ENCODE measurements at regions not wholly inside any gene's neighbourhood (a gene's known extent, or its start where the extent isn't known, plus 50 kb on each side); places are given as distances from the start of the nearest gene placed in this dataset.
A peak's percentile ranks its signal among the peaks of the same experiment; 100 is the strongest.

DNA sequence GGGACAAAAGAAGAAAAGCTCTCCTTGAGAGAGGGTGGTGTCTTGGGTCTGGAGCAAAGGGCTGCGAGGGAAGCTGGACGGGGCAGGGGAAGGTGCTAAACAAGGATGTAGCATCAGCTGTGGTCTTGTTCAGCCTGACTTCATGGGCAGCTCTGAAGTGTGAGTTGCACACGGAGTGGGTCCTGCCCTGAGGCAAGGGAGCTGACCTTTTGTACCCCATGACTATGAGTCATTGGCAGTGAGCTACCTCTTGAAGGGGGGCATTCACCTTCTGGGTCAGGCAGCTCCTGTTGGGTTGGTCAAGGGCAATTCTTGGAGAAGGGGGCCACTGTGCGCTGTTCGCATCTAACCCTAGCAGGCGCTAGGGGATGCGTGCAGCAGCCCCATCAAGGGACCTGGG, 151.8 kb downstream of the SMIM20 start (continued):
- TF ChIP-seq, protein P1, sequence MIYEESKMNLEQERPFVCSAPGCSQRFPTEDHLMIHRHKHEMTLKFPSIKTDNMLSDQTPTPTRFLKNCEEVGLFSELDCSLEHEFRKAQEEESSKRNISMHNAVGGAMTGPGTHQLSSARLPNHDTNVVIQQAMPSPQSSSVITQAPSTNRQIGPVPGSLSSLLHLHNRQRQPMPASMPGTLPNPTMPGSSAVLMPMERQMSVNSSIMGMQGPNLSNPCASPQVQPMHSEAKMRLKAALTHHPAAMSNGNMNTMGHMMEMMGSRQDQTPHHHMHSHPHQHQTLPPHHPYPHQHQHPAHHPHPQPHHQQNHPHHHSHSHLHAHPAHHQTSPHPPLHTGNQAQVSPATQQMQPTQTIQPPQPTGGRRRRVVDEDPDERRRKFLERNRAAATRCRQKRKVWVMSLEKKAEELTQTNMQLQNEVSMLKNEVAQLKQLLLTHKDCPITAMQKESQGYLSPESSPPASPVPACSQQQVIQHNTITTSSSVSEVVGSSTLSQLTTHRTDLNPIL (CRISPR knock-in tag; IDR thresholded peaks at IDR 0.05; ENCODE audit: low read depth): no peak
- TF ChIP-seq TCF4 (CRISPR knock-in tag; IDR thresholded peaks at IDR 0.05; ENCODE audit: borderline replicate concordance): no peak
- TF ChIP-seq ISL1 (CRISPR knock-in tag; IDR thresholded peaks at IDR 0.05): no peak

DNA sequence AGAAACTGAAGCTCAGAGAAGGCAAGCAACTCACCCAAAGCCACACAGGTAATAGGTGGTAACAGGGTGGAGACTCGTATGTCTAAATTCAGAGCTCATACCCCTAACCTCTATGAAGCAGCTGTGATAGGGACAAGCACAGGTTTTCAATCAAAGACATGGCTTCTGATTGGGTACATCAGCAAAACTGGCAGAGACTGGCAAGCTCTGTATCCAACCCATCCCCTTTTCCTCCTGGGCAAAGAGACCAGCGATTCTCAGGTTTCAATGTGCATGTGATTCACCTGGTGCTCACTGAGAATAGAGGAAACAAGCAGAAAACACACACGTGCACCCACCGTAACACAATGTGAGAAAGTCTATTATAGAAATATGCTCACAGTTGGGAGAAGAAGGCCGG, 153.0 kb downstream of the SMIM20 start:
- no peak for TF ChIP-seq ZFP3 (CRISPR knock-in tag; IDR thresholded peaks at IDR 0.05)
- no peak for TF ChIP-seq RARB (CRISPR knock-in tag; IDR thresholded peaks at IDR 0.05)
- TF ChIP-seq GLIS3 (CRISPR knock-in tag; IDR thresholded peaks at IDR 0.05): no peak
- TF ChIP-seq, protein P1 (CRISPR knock-in tag; IDR thresholded peaks at IDR 0.05; ENCODE audit: low read depth): no peak
- TF ChIP-seq ZNF8 (CRISPR knock-in tag; IDR thresholded peaks at IDR 0.05): no peak
- TF ChIP-seq ZFP30 (CRISPR knock-in tag; IDR thresholded peaks at IDR 0.05): no peak
- no peak for TF ChIP-seq TCF4 (CRISPR knock-in tag; IDR thresholded peaks at IDR 0.05; ENCODE audit: borderline replicate concordance)
- no peak for ATAC-seq

DNA sequence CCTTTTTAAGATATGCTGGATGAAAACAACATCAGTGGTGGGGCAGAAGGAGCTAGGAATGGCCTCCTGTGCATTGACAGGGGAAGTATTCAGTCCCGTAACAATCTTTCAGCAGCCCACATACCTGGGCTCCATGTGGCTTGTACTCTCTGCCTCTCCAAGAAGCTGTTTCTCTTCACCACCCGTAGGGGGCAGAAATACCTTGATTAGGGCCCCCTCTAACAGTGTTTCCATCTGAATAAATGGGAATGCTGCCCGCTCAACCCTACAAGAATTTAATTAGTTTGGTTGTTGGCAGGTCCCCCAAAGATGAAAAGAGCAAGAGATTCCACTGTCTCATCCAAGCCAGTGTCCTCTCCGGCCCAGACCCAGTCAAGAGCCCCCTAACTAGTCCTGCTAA, 155.2 kb downstream of the SMIM20 start:
- ATAC-seq: peak; percentile 93
- TF ChIP-seq ZNF8 (CRISPR knock-in tag; IDR thresholded peaks at IDR 0.05) (no peak), ZNF70 (CRISPR knock-in tag; IDR thresholded peaks at IDR 0.05) (no peak), TOX (CRISPR knock-in tag; IDR thresholded peaks at IDR 0.05; ENCODE audit: borderline replicate concordance) (no peak), SNAI2 (CRISPR knock-in tag; IDR thresholded peaks at IDR 0.05) (no peak), CSDC2 (CRISPR knock-in tag; IDR thresholded peaks at IDR 0.05) (no peak), OSR1 (CRISPR knock-in tag; IDR thresholded peaks at IDR 0.05) (no peak), GLIS3 (CRISPR knock-in tag; IDR thresholded peaks at IDR 0.05) (no peak), ZFP3 (CRISPR knock-in tag; IDR thresholded peaks at IDR 0.05) (no peak), RARB (CRISPR knock-in tag; IDR thresholded peaks at IDR 0.05) (no peak), TCF4 (CRISPR knock-in tag; IDR thresholded peaks at IDR 0.05; ENCODE audit: borderline replicate concordance) (no peak)
- TF ChIP-seq, protein P1 (CRISPR knock-in tag; IDR thresholded peaks at IDR 0.05; ENCODE audit: low read depth): no peak
- TF ChIP-seq, protein P2, sequence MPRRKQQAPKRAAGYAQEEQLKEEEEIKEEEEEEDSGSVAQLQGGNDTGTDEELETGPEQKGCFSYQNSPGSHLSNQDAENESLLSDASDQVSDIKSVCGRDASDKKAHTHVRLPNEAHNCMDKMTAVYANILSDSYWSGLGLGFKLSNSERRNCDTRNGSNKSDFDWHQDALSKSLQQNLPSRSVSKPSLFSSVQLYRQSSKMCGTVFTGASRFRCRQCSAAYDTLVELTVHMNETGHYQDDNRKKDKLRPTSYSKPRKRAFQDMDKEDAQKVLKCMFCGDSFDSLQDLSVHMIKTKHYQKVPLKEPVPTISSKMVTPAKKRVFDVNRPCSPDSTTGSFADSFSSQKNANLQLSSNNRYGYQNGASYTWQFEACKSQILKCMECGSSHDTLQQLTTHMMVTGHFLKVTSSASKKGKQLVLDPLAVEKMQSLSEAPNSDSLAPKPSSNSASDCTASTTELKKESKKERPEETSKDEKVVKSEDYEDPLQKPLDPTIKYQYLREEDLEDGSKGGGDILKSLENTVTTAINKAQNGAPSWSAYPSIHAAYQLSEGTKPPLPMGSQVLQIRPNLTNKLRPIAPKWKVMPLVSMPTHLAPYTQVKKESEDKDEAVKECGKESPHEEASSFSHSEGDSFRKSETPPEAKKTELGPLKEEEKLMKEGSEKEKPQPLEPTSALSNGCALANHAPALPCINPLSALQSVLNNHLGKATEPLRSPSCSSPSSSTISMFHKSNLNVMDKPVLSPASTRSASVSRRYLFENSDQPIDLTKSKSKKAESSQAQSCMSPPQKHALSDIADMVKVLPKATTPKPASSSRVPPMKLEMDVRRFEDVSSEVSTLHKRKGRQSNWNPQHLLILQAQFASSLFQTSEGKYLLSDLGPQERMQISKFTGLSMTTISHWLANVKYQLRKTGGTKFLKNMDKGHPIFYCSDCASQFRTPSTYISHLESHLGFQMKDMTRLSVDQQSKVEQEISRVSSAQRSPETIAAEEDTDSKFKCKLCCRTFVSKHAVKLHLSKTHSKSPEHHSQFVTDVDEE (CRISPR knock-in tag; IDR thresholded peaks at IDR 0.05): no peak
- TF ChIP-seq, protein P3, sequence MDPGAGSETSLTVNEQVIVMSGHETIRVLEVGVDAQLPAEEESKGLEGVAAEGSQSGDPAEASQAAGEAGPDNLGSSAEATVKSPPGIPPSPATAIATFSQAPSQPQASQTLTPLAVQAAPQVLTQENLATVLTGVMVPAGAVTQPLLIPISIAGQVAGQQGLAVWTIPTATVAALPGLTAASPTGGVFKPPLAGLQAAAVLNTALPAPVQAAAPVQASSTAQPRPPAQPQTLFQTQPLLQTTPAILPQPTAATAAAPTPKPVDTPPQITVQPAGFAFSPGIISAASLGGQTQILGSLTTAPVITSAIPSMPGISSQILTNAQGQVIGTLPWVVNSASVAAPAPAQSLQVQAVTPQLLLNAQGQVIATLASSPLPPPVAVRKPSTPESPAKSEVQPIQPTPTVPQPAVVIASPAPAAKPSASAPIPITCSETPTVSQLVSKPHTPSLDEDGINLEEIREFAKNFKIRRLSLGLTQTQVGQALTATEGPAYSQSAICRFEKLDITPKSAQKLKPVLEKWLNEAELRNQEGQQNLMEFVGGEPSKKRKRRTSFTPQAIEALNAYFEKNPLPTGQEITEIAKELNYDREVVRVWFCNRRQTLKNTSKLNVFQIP (CRISPR knock-in tag; IDR thresholded peaks at IDR 0.05; ENCODE audit: borderline replicate concordance, low read depth): no peak
- TF ChIP-seq, protein P4, sequence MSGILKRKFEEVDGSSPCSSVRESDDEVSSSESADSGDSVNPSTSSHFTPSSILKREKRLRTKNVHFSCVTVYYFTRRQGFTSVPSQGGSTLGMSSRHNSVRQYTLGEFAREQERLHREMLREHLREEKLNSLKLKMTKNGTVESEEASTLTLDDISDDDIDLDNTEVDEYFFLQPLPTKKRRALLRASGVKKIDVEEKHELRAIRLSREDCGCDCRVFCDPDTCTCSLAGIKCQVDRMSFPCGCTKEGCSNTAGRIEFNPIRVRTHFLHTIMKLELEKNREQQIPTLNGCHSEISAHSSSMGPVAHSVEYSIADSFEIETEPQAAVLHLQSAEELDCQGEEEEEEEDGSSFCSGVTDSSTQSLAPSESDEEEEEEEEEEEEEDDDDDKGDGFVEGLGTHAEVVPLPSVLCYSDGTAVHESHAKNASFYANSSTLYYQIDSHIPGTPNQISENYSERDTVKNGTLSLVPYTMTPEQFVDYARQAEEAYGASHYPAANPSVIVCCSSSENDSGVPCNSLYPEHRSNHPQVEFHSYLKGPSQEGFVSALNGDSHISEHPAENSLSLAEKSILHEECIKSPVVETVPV (CRISPR knock-in tag; IDR thresholded peaks at IDR 0.05): no peak

DNA sequence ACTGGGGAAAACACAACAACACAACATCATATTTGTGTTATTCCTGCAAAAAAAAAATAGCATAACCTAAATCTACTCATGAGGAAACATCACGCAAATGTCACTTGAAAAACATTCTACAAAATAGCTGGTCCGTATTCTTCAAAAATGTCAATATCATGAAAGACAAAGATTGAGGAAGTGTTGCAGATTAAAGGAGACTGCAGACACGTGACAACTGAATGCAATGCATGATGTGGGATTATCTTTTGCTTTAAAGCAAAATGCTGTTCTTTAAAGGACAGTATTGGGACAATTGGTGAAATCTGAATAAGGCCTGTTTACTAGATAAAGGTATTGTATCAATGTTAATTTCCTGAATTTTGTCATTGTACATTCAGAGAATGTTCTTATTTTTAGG, 157.7 kb downstream of the SMIM20 start:
- ATAC-seq: no peak
- TF ChIP-seq, protein P5, sequence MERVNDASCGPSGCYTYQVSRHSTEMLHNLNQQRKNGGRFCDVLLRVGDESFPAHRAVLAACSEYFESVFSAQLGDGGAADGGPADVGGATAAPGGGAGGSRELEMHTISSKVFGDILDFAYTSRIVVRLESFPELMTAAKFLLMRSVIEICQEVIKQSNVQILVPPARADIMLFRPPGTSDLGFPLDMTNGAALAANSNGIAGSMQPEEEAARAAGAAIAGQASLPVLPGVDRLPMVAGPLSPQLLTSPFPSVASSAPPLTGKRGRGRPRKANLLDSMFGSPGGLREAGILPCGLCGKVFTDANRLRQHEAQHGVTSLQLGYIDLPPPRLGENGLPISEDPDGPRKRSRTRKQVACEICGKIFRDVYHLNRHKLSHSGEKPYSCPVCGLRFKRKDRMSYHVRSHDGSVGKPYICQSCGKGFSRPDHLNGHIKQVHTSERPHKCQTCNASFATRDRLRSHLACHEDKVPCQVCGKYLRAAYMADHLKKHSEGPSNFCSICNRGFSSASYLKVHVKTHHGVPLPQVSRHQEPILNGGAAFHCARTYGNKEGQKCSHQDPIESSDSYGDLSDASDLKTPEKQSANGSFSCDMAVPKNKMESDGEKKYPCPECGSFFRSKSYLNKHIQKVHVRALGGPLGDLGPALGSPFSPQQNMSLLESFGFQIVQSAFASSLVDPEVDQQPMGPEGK (CRISPR knock-in tag; IDR thresholded peaks at IDR 0.05; ENCODE audit: borderline replicate concordance): no peak
- no peak for TF ChIP-seq ARNTL (CRISPR knock-in tag; IDR thresholded peaks at IDR 0.05; ENCODE audit: borderline replicate concordance, low read depth)
- TF ChIP-seq, protein P4 (CRISPR knock-in tag; IDR thresholded peaks at IDR 0.05): no peak
- TF ChIP-seq, protein P2 (CRISPR knock-in tag; IDR thresholded peaks at IDR 0.05): no peak
- no peak for TF ChIP-seq GLIS3 (CRISPR knock-in tag; IDR thresholded peaks at IDR 0.05)
